Choroid plexus epithelial cell (primary cell): ENCODE measurements at regions not wholly inside any gene's neighbourhood (a gene's known extent, or its start where the extent isn't known, plus 50 kb on each side); places are given as distances from the start of the nearest gene placed in this dataset.
"Not testable (repeated sequence)": the region's sequence is repeated elsewhere in the genome, so short reads cannot be mapped to it uniquely, and the experiment has no call there.

Experiments
- DNase-seq: peaks from one replicate; pipeline ENCODE4 v3.0.0-alpha.2; 2010; ENCODE audit warnings: low read depth
- H3K4me3 ChIP-seq: 2 replicates; pipeline ENCODE4 v1.5.1; 2011; ENCODE audit warnings: low read depth, mild to moderate bottlenecking, control low read depth, low read length, moderate library complexity
- CTCF ChIP-seq: conservative IDR thresholded peaks from 2 replicates; pipeline ENCODE4 v1.5.1; 2011; ENCODE audit warnings: low read depth, mild to moderate bottlenecking, control low read depth, inconsistent platforms, low read length, moderate library complexity

GRCh38 chr11:33989461-33989860 lies 62.1 kb upstream of the CAPRIN1 start:
- no peak for DNase-seq
- TF ChIP-seq CTCF: no peak
- no peak overlapping the region for H3K4me3 ChIP-seq

GRCh38 chr11:33988586-33989370 lies 62.8 kb upstream of the CAPRIN1 start:
- no peak for DNase-seq
- TF ChIP-seq CTCF: no peak
- no peak overlapping the region for H3K4me3 ChIP-seq

GRCh38 chr11:33987975-33988580 lies 63.5 kb upstream of the CAPRIN1 start:
- H3K4me3 ChIP-seq: no peak overlapping the region
- peak; percentile 93 for DNase-seq
- peak; percentile 91 for TF ChIP-seq CTCF

- DNase-seq: no peak
These were observed 64.0 kb upstream of the CAPRIN1 start for GRCh38 chr11:33987545-33987944.

GRCh38 chr11:33986597-33987501 lies 64.7 kb upstream of the CAPRIN1 start:
- H3K4me3 ChIP-seq, DNase-seq: not testable (repeated sequence)

More at GRCh38 chr11:33987545-33987944, 64.0 kb upstream of the CAPRIN1 start:
- TF ChIP-seq CTCF: no peak
- no peak overlapping the region for H3K4me3 ChIP-seq

- peak; percentile 10 for DNase-seq
- peak; percentile 29 for TF ChIP-seq CTCF
- no peak overlapping the region for H3K4me3 ChIP-seq
These were observed 66.7 kb upstream of the CAPRIN1 start for GRCh38 chr11:33984682-33985389.
